ENCODE measurements at regions not wholly inside any gene's neighbourhood (a gene's known extent, or its start where the extent isn't known, plus 50 kb on each side); places are given as distances from the start of the nearest gene placed in this dataset.

GRCh38 chr12:23277831-23278230 lies 652.9 kb downstream of the ETNK1 start:
- H4K20me1 ChIP-seq (ENCODE audit: insufficient read depth), result no peaks in the 10 kb centered on the region
- no peaks in the 10 kb centered on the region for H3K9me2 ChIP-seq (ENCODE audit: insufficient read depth, low read length)
- H3K79me2 ChIP-seq (replicated peaks; ENCODE audit: insufficient read depth, low read length), result no peaks in the 10 kb centered on the region
- no peaks in the 10 kb centered on the region for H3K36me3 ChIP-seq (ENCODE audit: insufficient read depth, low read length)
- H3K27me3 ChIP-seq (ENCODE audit: insufficient read depth, low read depth, low read length), result no peaks in the 10 kb centered on the region
- no peak overlapping the region for H3K9ac ChIP-seq (ENCODE audit: low read length)
- H2AFZ ChIP-seq (ENCODE audit: low read depth, low read length), result no peak overlapping the region
- no peak overlapping the region for H3K4me2 ChIP-seq (ENCODE audit: low read length)
- no peak for TF ChIP-seq REST (IDR thresholded peaks at IDR 0.05; ENCODE audit: borderline replicate concordance)
- no peak for TF ChIP-seq POLR2AphosphoS5 (IDR thresholded peaks at IDR 0.05)
- no peak for TF ChIP-seq TAF1 (IDR thresholded peaks at IDR 0.05; ENCODE audit: low read depth)
- TF ChIP-seq EP300 (conservative IDR thresholded peaks at IDR 0.05; ENCODE audit: poor library complexity, severe bottlenecking), result no peak
- no peak for TF ChIP-seq MXI1 (conservative IDR thresholded peaks at IDR 0.05; ENCODE audit: poor library complexity, severe bottlenecking)
- TF ChIP-seq CTCF (IDR thresholded peaks at IDR 0.05; ENCODE audit: poor library complexity, severe bottlenecking), result no peak
- TF ChIP-seq EZH2 (IDR thresholded peaks at IDR 0.05; ENCODE audit: borderline replicate concordance, insufficient read depth, low read length, poor library complexity, severe bottlenecking), result no peak
- no peak for TF ChIP-seq SMC3 (conservative IDR thresholded peaks at IDR 0.05; ENCODE audit: poor library complexity)
- no peak for TF ChIP-seq RAD21 (conservative IDR thresholded peaks at IDR 0.05)
- no peaks in the 10 kb centered on the region for H3F3A ChIP-seq (ENCODE audit: insufficient read depth, low read length, poor library complexity, severe bottlenecking)
- no peaks in the 10 kb centered on the region for H3K9me3 ChIP-seq (ENCODE audit: low read length)
- no peak overlapping the region for H3K27ac ChIP-seq (ENCODE audit: low read length)
- H3K4me3 ChIP-seq (ENCODE audit: low read length), result no peak overlapping the region

- no peaks in the 10 kb centered on the region for H3K36me3 ChIP-seq (ENCODE audit: insufficient read depth, low read length)
- H3K9me3 ChIP-seq (ENCODE audit: low read length), result no peaks in the 10 kb centered on the region
- H4K20me1 ChIP-seq (ENCODE audit: insufficient read depth), result no peaks in the 10 kb centered on the region
- no peak overlapping the region for H3K4me3 ChIP-seq (ENCODE audit: low read length)
- H3K9ac ChIP-seq (ENCODE audit: low read length), result no peak overlapping the region
- H3K27me3 ChIP-seq (ENCODE audit: insufficient read depth, low read depth, low read length), result no peaks in the 10 kb centered on the region
- no peaks in the 10 kb centered on the region for H3K9me2 ChIP-seq (ENCODE audit: insufficient read depth, low read length)
- no peaks in the 10 kb centered on the region for H3F3A ChIP-seq (ENCODE audit: insufficient read depth, low read length, poor library complexity, severe bottlenecking)
- H3K4me2 ChIP-seq (ENCODE audit: low read length), result no peak overlapping the region
- H2AFZ ChIP-seq (ENCODE audit: low read depth, low read length), result no peak overlapping the region
- H3K79me2 ChIP-seq (replicated peaks; ENCODE audit: insufficient read depth, low read length), result no peaks in the 10 kb centered on the region
- TF ChIP-seq EZH2 (IDR thresholded peaks at IDR 0.05; ENCODE audit: borderline replicate concordance, insufficient read depth, low read length, poor library complexity, severe bottlenecking) (no peak), TAF1 (IDR thresholded peaks at IDR 0.05; ENCODE audit: low read depth) (no peak), SMC3 (conservative IDR thresholded peaks at IDR 0.05; ENCODE audit: poor library complexity) (no peak), RAD21 (conservative IDR thresholded peaks at IDR 0.05) (no peak), MXI1 (conservative IDR thresholded peaks at IDR 0.05; ENCODE audit: poor library complexity, severe bottlenecking) (no peak), CTCF (IDR thresholded peaks at IDR 0.05; ENCODE audit: poor library complexity, severe bottlenecking) (no peak), POLR2AphosphoS5 (IDR thresholded peaks at IDR 0.05) (no peak), EP300 (conservative IDR thresholded peaks at IDR 0.05; ENCODE audit: poor library complexity, severe bottlenecking) (no peak), REST (IDR thresholded peaks at IDR 0.05; ENCODE audit: borderline replicate concordance) (no peak)
- no peak overlapping the region for H3K27ac ChIP-seq (ENCODE audit: low read length)
These were observed 656.3 kb downstream of the ETNK1 start for GRCh38 chr12:23281295-23281694.

All from neural cell (in vitro differentiated cells).